Right renal pelvis (tissue), 4 donors: ENCODE measurements at regions not wholly inside any gene's neighbourhood (a gene's known extent, or its start where the extent isn't known, plus 50 kb on each side); places are given as distances from the start of the nearest gene placed in this dataset.

ENCODE experiments used
- DNase-seq, 4 donors: peaks; one replicate each; pipeline ENCODE4 v3.0.0-alpha.2; 2013; ENCODE audit warnings: low read depth in 4 of 4, low spot score in 3 of 4, missing footprints in 1 of 4

GRCh38 chr14:66432334-66432733 is 53.8 kb upstream of the CCDC196 start:
- DNase-seq: no peak

- DNase-seq: no peak
Measured at GRCh38 chr14:66434464-66434863, 51.7 kb upstream of the CCDC196 start.

GRCh38 chr14:66435683-66436082 is 50.5 kb upstream of the CCDC196 start:
- DNase-seq: no peak
